Retinal pigment epithelial cell (primary cell): ENCODE measurements at regions not wholly inside any gene's neighbourhood (a gene's known extent, or its start where the extent isn't known, plus 50 kb on each side); places are given as distances from the start of the nearest gene placed in this dataset.

Experiments
- DNase-seq: peaks from one replicate; pipeline ENCODE4 v3.0.0-alpha.2; 2010; ENCODE audit warnings: low read depth
- H3K4me3 ChIP-seq: 2 replicates; pipeline ENCODE4 v1.5.1; 2011; ENCODE audit warnings: mild to moderate bottlenecking, low read length, control low read depth, moderate library complexity
- CTCF ChIP-seq: conservative IDR thresholded peaks from 2 replicates; pipeline ENCODE4 v1.5.1; 2011; ENCODE audit warnings: low read depth, low read length, control low read depth, inconsistent platforms

GRCh38 chr20:59441306-59441705, 140.9 kb downstream of the EDN3 start:
- no peak for TF ChIP-seq CTCF
- DNase-seq, result no peak
- H3K4me3 ChIP-seq, result no peak overlapping the region

- no peak for DNase-seq
- H3K4me3 ChIP-seq, result no peak overlapping the region
- TF ChIP-seq CTCF, result no peak
Observed at GRCh38 chr20:59441860-59442810, 141.7 kb downstream of the EDN3 start.

- H3K4me3 ChIP-seq, result no peak overlapping the region
- TF ChIP-seq CTCF, result no peak
- no peak for DNase-seq
Observed at GRCh38 chr20:59443550-59443949, 143.1 kb downstream of the EDN3 start.

GRCh38 chr20:59446376-59446775, 146.0 kb downstream of the EDN3 start:
- no peak for TF ChIP-seq CTCF
- no peak overlapping the region for H3K4me3 ChIP-seq

GRCh38 chr20:59448196-59448595, 147.8 kb downstream of the EDN3 start:
- H3K4me3 ChIP-seq, result no peak overlapping the region
- TF ChIP-seq CTCF, result no peak
- no peak for DNase-seq

More at GRCh38 chr20:59446376-59446775, 146.0 kb downstream of the EDN3 start:
- DNase-seq, result no peak

GRCh38 chr20:59448851-59449444, 148.5 kb downstream of the EDN3 start:
- H3K4me3 ChIP-seq, result no peak overlapping the region
- no peak for DNase-seq
- TF ChIP-seq CTCF, result no peak

- H3K4me3 ChIP-seq, result no peak overlapping the region
- no peak for DNase-seq
- TF ChIP-seq CTCF, result no peak
Observed at GRCh38 chr20:59451066-59451630, 150.7 kb downstream of the EDN3 start.
